ENCODE measurements at regions not wholly inside any gene's neighbourhood (a gene's known extent, or its start where the extent isn't known, plus 50 kb on each side); places are given as distances from the start of the nearest gene placed in this dataset.

DNA sequence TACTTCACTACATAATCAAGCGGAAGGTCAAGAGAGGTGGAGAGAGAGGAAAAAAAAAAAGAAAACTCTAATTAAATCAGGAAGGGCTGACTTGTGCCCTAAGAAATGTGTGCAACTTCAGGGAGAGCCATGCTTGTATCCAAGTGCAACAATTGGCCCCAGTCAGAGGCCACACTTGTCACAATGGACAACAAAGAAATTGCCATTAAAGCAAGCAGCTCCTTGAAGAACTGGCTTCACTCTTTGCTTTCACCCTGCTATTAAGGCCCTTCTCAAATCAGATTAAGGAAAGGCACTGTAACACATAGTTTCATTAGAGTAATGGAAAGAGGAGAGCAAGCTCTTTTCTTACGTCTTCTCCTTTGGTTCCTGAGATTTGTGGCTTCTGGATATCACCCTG, 480.9 kb upstream of the WWC1 start (continued):
- TF ChIP-seq ZNF652 (CRISPR knock-in tag; IDR thresholded peaks at IDR 0.05; ENCODE audit: borderline replicate concordance, low read depth) (no peak), KDM4B (CRISPR knock-in tag; IDR thresholded peaks at IDR 0.05) (no peak), ZNF589 (CRISPR knock-in tag; conservative IDR thresholded peaks at IDR 0.05) (no peak), HNRNPH1 (optimal IDR thresholded peaks at IDR 0.05; ENCODE audit: low read depth, low read length) (no peak), ZNF709 (CRISPR knock-in tag; IDR thresholded peaks at IDR 0.05) (no peak), ZNF816 (CRISPR knock-in tag; IDR thresholded peaks at IDR 0.05; ENCODE audit: borderline replicate concordance) (no peak)
- TF ChIP-seq, protein P1, sequence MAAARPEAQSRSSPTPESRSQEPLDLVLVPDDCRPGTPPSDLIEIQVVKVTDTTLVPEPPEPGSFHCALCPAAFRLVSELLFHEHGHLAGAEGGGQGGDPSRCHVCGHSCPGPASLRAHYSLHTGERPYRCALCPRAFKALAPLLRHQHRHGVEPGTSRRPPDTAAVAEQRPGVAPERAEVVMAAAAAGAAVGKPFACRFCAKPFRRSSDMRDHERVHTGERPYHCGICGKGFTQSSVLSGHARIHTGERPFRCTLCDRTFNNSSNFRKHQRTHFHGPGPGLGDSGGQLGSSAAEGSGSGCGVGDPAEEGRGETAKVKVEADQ (CRISPR knock-in tag; IDR thresholded peaks at IDR 0.05; ENCODE audit: borderline replicate concordance): no peak

DNA sequence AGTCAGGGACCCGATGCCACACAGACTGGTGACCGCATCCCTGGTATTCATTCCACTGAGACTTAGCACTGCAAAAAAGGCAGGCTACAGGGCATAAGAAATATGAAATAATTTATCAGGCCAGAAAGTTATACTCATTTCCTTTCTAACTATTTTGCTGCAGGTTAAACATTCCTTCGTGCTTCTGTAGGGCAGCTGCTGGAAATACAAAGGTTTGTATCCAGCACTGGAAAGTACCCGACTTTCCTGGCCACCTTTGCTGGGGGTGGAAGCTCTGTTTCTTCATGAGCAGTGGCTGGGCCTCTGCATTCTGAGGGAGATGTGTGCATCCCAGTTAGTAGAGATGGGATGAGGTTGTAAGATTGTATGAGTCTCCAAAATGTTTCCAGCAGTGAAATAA, 478.6 kb upstream of the WWC1 start:
- H3K27ac ChIP-seq (ENCODE audit: extremely low read length, insufficient read depth, low read length): no peak overlapping the region

DNA sequence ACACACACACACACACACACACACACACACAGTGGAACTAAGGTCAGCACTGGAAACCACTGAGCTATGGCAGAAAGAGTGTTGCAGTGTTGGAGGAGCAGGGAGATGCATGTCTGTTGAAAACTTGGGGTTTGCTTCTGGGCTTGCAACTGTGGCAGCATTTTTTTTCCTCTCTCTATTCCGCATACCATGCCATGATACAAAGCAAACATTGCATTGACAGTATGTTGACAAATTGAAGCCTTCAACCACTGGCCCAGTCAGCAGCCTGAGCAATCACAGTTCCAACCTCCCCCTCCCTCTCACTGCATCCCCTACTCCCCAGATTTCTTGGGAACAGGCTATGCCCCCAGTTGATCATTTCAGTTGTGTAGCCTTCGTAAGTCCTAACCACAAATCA, 478.1 kb upstream of the WWC1 start:
- no peaks in the 10 kb centered on the region for H3K36me3 ChIP-seq (replicated peaks in 1 of 2; ENCODE audit: control insufficient read depth in 1 of 2, insufficient read depth in 2 of 2, low read length in 2 of 2)
- WGBS (ENCODE audit: low lambda C conversion rate): 3% methylated on average over 2 of the region's 2 CpGs
- H3K79me2 ChIP-seq (ENCODE audit: insufficient read depth, low read length): no peaks in the 10 kb centered on the region
- ATAC-seq (peak; percentile 46; the same call in 1 of the 3 replicates), FAIRE-seq (no peak), DNase-seq (ENCODE audit: low spot score) (no peak)
- no peak overlapping the region for H3K4me2 ChIP-seq (ENCODE audit: low read depth, low read length)
- no peak overlapping the region for H2AFZ ChIP-seq (ENCODE audit: low read length)
- intact Hi-C loops (cut with micrococcal nuclease; ENCODE audit: unreplicated experiment): no loop called here
- in situ Hi-C loops (cut with HindIII; ENCODE audit: extremely low pct_ligation_motif_present, low pct_unique_long_range_greater_than_20kb): no loop called here
- no TSS peak for BruUV-seq (replicated peaks)
- no peak overlapping the region for H3K4me3 ChIP-seq (replicated peaks in 1 of 3; ENCODE audit: insufficient read depth in 1 of 3, low read depth in 2 of 3, low read length in 3 of 3)
- ChIA-PET CTCF (ENCODE audit: low intra/inter-chr PET ratio, low total read pairs) (no interaction called here), POLR2A (no interaction called here)
- no peaks in the 10 kb centered on the region for H3K9me3 ChIP-seq (ENCODE audit: low read length)
- H3K27me3 ChIP-seq (ENCODE audit: control insufficient read depth in 1 of 2, insufficient read depth in 2 of 2, low read length in 2 of 2): no peaks in the 10 kb centered on the region
- no peaks in the 10 kb centered on the region for H4K20me1 ChIP-seq (ENCODE audit: insufficient read depth, low read length)
- no peak overlapping the region for H3K9ac ChIP-seq (ENCODE audit: insufficient read depth, low read depth, low read length)
- H3K4me1 ChIP-seq (ENCODE audit: insufficient read depth, low read length): peaks cover 9% of the 10 kb centered on the region
- H3K27ac ChIP-seq (ENCODE audit: extremely low read length, insufficient read depth, low read length): no peak overlapping the region
- TF ChIP-seq ELF4 (CRISPR knock-in tag; IDR thresholded peaks at IDR 0.05; ENCODE audit: borderline replicate concordance) (no peak), ZNF644 (CRISPR knock-in tag; IDR thresholded peaks at IDR 0.05; ENCODE audit: low read depth) (no peak)
- TF ChIP-seq, protein P2, sequence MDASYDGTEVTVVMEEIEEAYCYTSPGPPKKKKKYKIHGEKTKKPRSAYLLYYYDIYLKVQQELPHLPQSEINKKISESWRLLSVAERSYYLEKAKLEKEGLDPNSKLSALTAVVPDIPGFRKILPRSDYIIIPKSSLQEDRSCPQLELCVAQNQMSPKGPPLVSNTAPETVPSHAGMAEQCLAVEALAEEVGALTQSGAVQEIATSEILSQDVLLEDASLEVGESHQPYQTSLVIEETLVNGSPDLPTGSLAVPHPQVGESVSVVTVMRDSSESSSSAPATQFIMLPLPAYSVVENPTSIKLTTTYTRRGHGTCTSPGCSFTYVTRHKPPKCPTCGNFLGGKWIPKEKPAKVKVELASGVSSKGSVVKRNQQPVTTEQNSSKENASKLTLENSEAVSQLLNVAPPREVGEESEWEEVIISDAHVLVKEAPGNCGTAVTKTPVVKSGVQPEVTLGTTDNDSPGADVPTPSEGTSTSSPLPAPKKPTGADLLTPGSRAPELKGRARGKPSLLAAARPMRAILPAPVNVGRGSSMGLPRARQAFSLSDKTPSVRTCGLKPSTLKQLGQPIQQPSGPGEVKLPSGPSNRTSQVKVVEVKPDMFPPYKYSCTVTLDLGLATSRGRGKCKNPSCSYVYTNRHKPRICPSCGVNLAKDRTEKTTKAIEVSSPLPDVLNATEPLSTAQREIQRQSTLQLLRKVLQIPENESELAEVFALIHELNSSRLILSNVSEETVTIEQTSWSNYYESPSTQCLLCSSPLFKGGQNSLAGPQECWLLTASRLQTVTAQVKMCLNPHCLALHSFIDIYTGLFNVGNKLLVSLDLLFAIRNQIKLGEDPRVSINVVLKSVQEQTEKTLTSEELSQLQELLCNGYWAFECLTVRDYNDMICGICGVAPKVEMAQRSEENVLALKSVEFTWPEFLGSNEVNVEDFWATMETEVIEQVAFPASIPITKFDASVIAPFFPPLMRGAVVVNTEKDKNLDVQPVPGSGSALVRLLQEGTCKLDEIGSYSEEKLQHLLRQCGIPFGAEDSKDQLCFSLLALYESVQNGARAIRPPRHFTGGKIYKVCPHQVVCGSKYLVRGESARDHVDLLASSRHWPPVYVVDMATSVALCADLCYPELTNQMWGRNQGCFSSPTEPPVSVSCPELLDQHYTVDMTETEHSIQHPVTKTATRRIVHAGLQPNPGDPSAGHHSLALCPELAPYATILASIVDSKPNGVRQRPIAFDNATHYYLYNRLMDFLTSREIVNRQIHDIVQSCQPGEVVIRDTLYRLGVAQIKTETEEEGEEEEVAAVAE (CRISPR knock-in tag; IDR thresholded peaks at IDR 0.05; ENCODE audit: borderline replicate concordance): no peak

More for the DNA sequence above, 478.6 kb upstream of the WWC1 start:
- Histone ChIP-seq H3K27me3 (ENCODE audit: control insufficient read depth in 1 of 2, insufficient read depth in 2 of 2, low read length in 2 of 2) (no peaks in the 10 kb centered on the region), H3K79me2 (ENCODE audit: insufficient read depth, low read length) (no peaks in the 10 kb centered on the region), H3K9me3 (ENCODE audit: low read length) (no peaks in the 10 kb centered on the region), H4K20me1 (ENCODE audit: insufficient read depth, low read length) (no peaks in the 10 kb centered on the region), H3K9ac (ENCODE audit: insufficient read depth, low read depth, low read length) (no peak overlapping the region), H2AFZ (ENCODE audit: low read length) (no peak overlapping the region), H3K4me3 (replicated peaks in 1 of 3; ENCODE audit: insufficient read depth in 1 of 3, low read depth in 2 of 3, low read length in 3 of 3) (no peak overlapping the region), H3K4me1 (ENCODE audit: insufficient read depth, low read length) (peaks cover 9% of the 10 kb centered on the region), H3K4me2 (ENCODE audit: low read depth, low read length) (no peak overlapping the region), H3K36me3 (replicated peaks in 1 of 2; ENCODE audit: control insufficient read depth in 1 of 2, insufficient read depth in 2 of 2, low read length in 2 of 2) (no peaks in the 10 kb centered on the region)
- POLR2A ChIA-PET: no interaction called here
- DNase-seq (ENCODE audit: low spot score) (no peak), ATAC-seq (no peak), FAIRE-seq (no peak)
- intact Hi-C loops (cut with micrococcal nuclease; ENCODE audit: unreplicated experiment): no loop called here
- CTCF ChIA-PET (ENCODE audit: low intra/inter-chr PET ratio, low total read pairs): no interaction called here
- 24% methylated on average over 4 of the region's 4 CpGs for WGBS (ENCODE audit: low lambda C conversion rate)
- no peak for TF ChIP-seq ZFY (CRISPR knock-in tag; IDR thresholded peaks at IDR 0.05)
- BruUV-seq (replicated peaks): no TSS peak
- in situ Hi-C loops (cut with HindIII; ENCODE audit: extremely low pct_ligation_motif_present, low pct_unique_long_range_greater_than_20kb): no loop called here
